HTR-8/SVneo (cell line): ENCODE measurements at regions not wholly inside any gene's neighbourhood (a gene's known extent, or its start where the extent isn't known, plus 50 kb on each side); places are given as distances from the start of the nearest gene placed in this dataset.

ENCODE experiments used
- DNase-seq: peaks from one replicate; pipeline ENCODE4 v3.0.0; 2011; ENCODE audit warnings: low spot score, mixed read lengths; ENCODE audit not compliant: insufficient read length
- FAIRE-seq: peaks from 2 replicates; lab custom pipeline; 2011; peaks lifted over from hg19 to GRCh38; lab: Jason Lieb, UNC

- DNase-seq, result no peak
- FAIRE-seq, result no peak
Observed at GRCh38 chr3:27861046-27862036, 139.2 kb upstream of the EOMES start.

- FAIRE-seq (no peak), DNase-seq (no peak)
Observed at GRCh38 chr3:27865731-27866130, 143.6 kb upstream of the EOMES start.

- no peak for DNase-seq
- FAIRE-seq, result no peak
Observed at GRCh38 chr3:27869152-27869551, 147.0 kb upstream of the EOMES start.

GRCh38 chr3:27877061-27878013, 155.2 kb upstream of the EOMES start:
- FAIRE-seq (no peak), DNase-seq (no peak)

GRCh38 chr3:27878014-27878383, 155.9 kb upstream of the EOMES start:
- no peak for FAIRE-seq
- no peak for DNase-seq

GRCh38 chr3:27880969-27881892, 159.1 kb upstream of the EOMES start:
- FAIRE-seq (no peak), DNase-seq (no peak)

GRCh38 chr3:27883266-27883665, 161.1 kb upstream of the EOMES start:
- DNase-seq, result no peak
- FAIRE-seq, result no peak

- FAIRE-seq (no peak), DNase-seq (no peak)
Observed at GRCh38 chr3:27885641-27886040, 163.5 kb upstream of the EOMES start.

- FAIRE-seq (no peak), DNase-seq (no peak)
Observed at GRCh38 chr3:27888562-27888961, 166.4 kb upstream of the EOMES start.

- DNase-seq (no peak), FAIRE-seq (no peak)
Observed at GRCh38 chr3:27889745-27890144, 167.6 kb upstream of the EOMES start.

- DNase-seq (no peak), FAIRE-seq (no peak)
Observed at GRCh38 chr3:27900316-27900715, 178.2 kb upstream of the EOMES start.

- no peak for FAIRE-seq
Observed at GRCh38 chr3:27903446-27903845, 181.3 kb upstream of the EOMES start.

GRCh38 chr3:27905625-27906024, 183.5 kb upstream of the EOMES start:
- DNase-seq, result no peak
- FAIRE-seq, result no peak

More at GRCh38 chr3:27903446-27903845, 181.3 kb upstream of the EOMES start:
- no peak for DNase-seq

GRCh38 chr3:27907148-27907547, 185.0 kb upstream of the EOMES start:
- DNase-seq (no peak), FAIRE-seq (no peak)

- no peak for FAIRE-seq
- DNase-seq, result no peak
Observed at GRCh38 chr3:27907929-27908328, 185.8 kb upstream of the EOMES start.

- DNase-seq (no peak), FAIRE-seq (no peak)
Observed at GRCh38 chr3:27910456-27910855, 188.3 kb upstream of the EOMES start.

GRCh38 chr3:27914199-27914598, 192.1 kb upstream of the EOMES start:
- DNase-seq (no peak), FAIRE-seq (no peak)

GRCh38 chr3:27923349-27924068, 201.4 kb upstream of the EOMES start:
- DNase-seq (no peak), FAIRE-seq (no peak)

GRCh38 chr3:27927882-27928281, 205.8 kb upstream of the EOMES start:
- no peak for DNase-seq
- no peak for FAIRE-seq
